Left renal cortex interstitium (tissue), 4 donors: ENCODE measurements at regions not wholly inside any gene's neighbourhood (a gene's known extent, or its start where the extent isn't known, plus 50 kb on each side); places are given as distances from the start of the nearest gene placed in this dataset.

Source experiments
- DNase-seq, 4 donors: peaks; one replicate each; pipeline ENCODE4 v3.0.0-alpha.2; 2013; ENCODE audit warnings: low read depth in 4 of 4, low spot score in 2 of 4, missing footprints in 1 of 4

GRCh38 chr1:117796226-117796625 lies 133.2 kb downstream of the GDAP2 start:
- no peak for DNase-seq

GRCh38 chr1:117798550-117798949 lies 130.9 kb downstream of the GDAP2 start:
- no peak for DNase-seq

GRCh38 chr1:117802531-117803257 lies 126.7 kb downstream of the GDAP2 start:
- DNase-seq = no peak

- no peak for DNase-seq
Observed at GRCh38 chr1:117803318-117803717, 126.1 kb downstream of the GDAP2 start.

- no peak for DNase-seq
Observed at GRCh38 chr1:117809764-117810163, 119.7 kb downstream of the GDAP2 start.

- DNase-seq = no peak
Observed at GRCh38 chr1:117810553-117810952, 118.9 kb downstream of the GDAP2 start.

GRCh38 chr1:117812869-117813511 lies 116.4 kb downstream of the GDAP2 start:
- no peak for DNase-seq
